Caco-2 (cell line): ENCODE measurements at regions not wholly inside any gene's neighbourhood (a gene's known extent, or its start where the extent isn't known, plus 50 kb on each side); places are given as distances from the start of the nearest gene placed in this dataset.

Experiments used
- BruUV-seq: library from RNA; stranded (reverse); fragments of 400-500 nt; replicated peaks from 2 replicates; lab custom pipeline; 2021; lab: Mats Ljungman, UMichigan
- CTCF ChIA-PET: fragments of 300-600 bp; sonication (Branson Sonifier 250); formaldehyde crosslinking; loops from one replicate; lab custom pipeline; 2022; ENCODE audit warnings: antibody characterized with exemption; lab: Charles Lee
- POLR2A ChIA-PET: fragments of 300-600 bp; sonication (Branson Sonifier 250); formaldehyde crosslinking; loops from one replicate; lab custom pipeline; 2022; ENCODE audit warnings: antibody characterized with exemption; lab: Charles Lee
- DNase-seq, 2 experiments: peaks; one replicate each; pipeline versions ENCODE4 v3.0.0 to v3.0.0-alpha.2; 2020 to 2022
- H3K27me3 ChIP-seq: replicated peaks from 2 replicates; pipeline ENCODE4 v1.6.0; 2011; ENCODE audit warnings: low read length; ENCODE audit not compliant: control insufficient read depth, insufficient read depth
- H3K36me3 ChIP-seq: 2 replicates; pipeline ENCODE4 v1.5.1; 2011; ENCODE audit warnings: low read length; ENCODE audit not compliant: control insufficient read depth, insufficient read depth
- H3K4me1 ChIP-seq: fragments of 250-450 bp; sonication (Bioruptor Pico); 2 replicates; pipeline ENCODE4 v1.5.1; 2020; ENCODE audit warnings: mild to moderate bottlenecking
- H3K4me3 ChIP-seq: 2 replicates; pipeline ENCODE4 v1.5.1; 2011; ENCODE audit warnings: low read depth, mild to moderate bottlenecking, control low read depth, low read length
- H3K9me3 ChIP-seq: fragments of 250-450 bp; sonication (Bioruptor Pico); 2 replicates; pipeline ENCODE4 v1.5.1; 2020; ENCODE audit warnings: mild to moderate bottlenecking, moderate library complexity
- H3K27ac Mint-ChIP-seq: one replicate; pipeline ENCODE4 v1.8.0; 2022; ENCODE audit warnings: mixed read lengths; ENCODE audit not compliant: unreplicated experiment
- H3K27me3 Mint-ChIP-seq: one replicate; pipeline ENCODE4 v1.8.0; 2022; ENCODE audit warnings: mixed read lengths; ENCODE audit not compliant: insufficient read depth, unreplicated experiment
- H3K36me3 Mint-ChIP-seq: one replicate; pipeline ENCODE4 v1.8.0; 2022; ENCODE audit warnings: mild to moderate bottlenecking, mixed read lengths; ENCODE audit not compliant: insufficient read depth, unreplicated experiment
- H3K4me1 Mint-ChIP-seq: one replicate; pipeline ENCODE4 v1.8.0; 2022; ENCODE audit warnings: low read depth, mixed read lengths; ENCODE audit not compliant: unreplicated experiment
- H3K4me3 Mint-ChIP-seq: one replicate; pipeline ENCODE4 v1.8.0; 2022; ENCODE audit warnings: mild to moderate bottlenecking, moderate library complexity, mixed read lengths; ENCODE audit not compliant: unreplicated experiment
- H3K9me3 Mint-ChIP-seq: one replicate; pipeline ENCODE4 v1.8.0; 2022; ENCODE audit warnings: mixed read lengths; ENCODE audit not compliant: unreplicated experiment
- CTCF ChIP-seq, 2 experiments: fragments of 200-600 bp in 1 of 2; IDR thresholded peaks; 1 replicate in 1 of 2; 2 replicates in 1 of 2; pipeline versions ENCODE4 v1.5.1 to v1.8.0; 2011 to 2022; ENCODE audit warnings: antibody characterized with exemption in 1 of 2, control low read depth in 1 of 2, inconsistent platforms in 1 of 2, low read depth in 1 of 2, low read length in 1 of 2, mild to moderate bottlenecking in 1 of 2, moderate library complexity in 1 of 2; ENCODE audit not compliant: insufficient read depth in 1 of 2, severe bottlenecking in 1 of 2, unreplicated experiment in 1 of 2
- intact Hi-C: fragments of 100-400 bp; cut with micrococcal nuclease; formaldehyde crosslinking; loops from one replicate; pipeline ENCODE4 v1.10.0; 2022; ENCODE audit not compliant: unreplicated experiment

DNA sequence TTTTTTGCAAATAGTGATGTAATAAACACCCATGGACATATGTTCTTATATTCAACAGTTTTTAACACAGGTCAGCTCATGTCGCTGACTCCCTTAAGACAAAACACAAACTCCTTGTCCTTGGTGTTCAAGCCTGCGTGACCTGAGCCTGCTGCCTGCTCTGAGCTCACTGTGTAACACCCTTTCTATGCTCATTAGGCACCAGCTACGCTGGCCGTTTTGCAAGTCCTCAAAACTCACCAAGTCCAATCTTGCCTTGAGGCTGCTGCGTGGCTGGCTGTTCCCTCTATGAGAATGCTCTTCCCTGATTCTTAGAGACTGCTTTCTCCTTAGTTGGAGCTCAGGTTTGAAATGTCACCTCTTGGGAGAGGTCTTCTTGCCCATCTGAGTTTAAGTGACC is 100.5 kb upstream of the GLI2 start:
- TF ChIP-seq CTCF (IDR thresholded peaks at IDR 0.05; ENCODE audit: insufficient read depth in 1 of 2, low read depth in 1 of 2, low read length in 1 of 2, severe bottlenecking in 1 of 2, unreplicated experiment in 1 of 2): no peak
- Mint-ChIP-seq H3K4me1 (no peaks in the 10 kb centered on the region), H3K36me3 (no peaks in the 10 kb centered on the region), H3K27ac (no peak overlapping the region), H3K27me3 (no peaks in the 10 kb centered on the region), H3K4me3 (no peak overlapping the region), H3K9me3 (peaks cover 2% of the 10 kb centered on the region)
- DNase-seq: no peak
- H3K4me1 ChIP-seq: no peaks in the 10 kb centered on the region
- intact Hi-C loops: no loop called here
- H3K36me3 ChIP-seq: no peaks in the 10 kb centered on the region
- no peak overlapping the region for H3K4me3 ChIP-seq
- ChIA-PET CTCF (no interaction called here), POLR2A (no interaction called here)
- H3K9me3 ChIP-seq: no peaks in the 10 kb centered on the region
- H3K27me3 ChIP-seq: no peaks in the 10 kb centered on the region
- BruUV-seq: no TSS peak

DNA sequence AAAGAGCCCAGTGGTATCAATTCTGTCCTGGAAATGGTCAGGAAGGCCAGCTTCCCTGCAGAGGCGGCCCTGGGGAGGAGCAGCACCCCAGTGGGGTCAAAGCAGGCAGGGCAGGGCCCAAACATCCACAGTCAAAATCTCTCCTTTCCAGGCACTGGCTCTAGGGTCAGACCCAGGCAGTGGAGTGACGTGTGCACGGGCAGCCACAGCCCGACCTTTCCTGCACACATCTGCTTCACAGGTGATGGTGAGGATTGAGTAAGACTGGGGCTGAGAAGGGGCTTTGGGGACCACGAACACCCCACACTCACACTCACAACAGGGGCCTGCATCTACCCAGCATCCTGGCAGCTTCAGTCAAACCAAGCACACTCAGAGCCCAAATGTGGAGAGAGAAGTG is 97.8 kb upstream of the GLI2 start:
- Mint-ChIP-seq H3K4me1 (no peaks in the 10 kb centered on the region), H3K27ac (no peak overlapping the region), H3K36me3 (no peaks in the 10 kb centered on the region), H3K27me3 (peaks cover 3% of the 10 kb centered on the region), H3K4me3 (no peak overlapping the region), H3K9me3 (peaks cover 23% of the 10 kb centered on the region)
- ChIA-PET CTCF (no interaction called here), POLR2A (no interaction called here)
- no peak for DNase-seq
- Histone ChIP-seq H3K4me3 (no peak overlapping the region), H3K36me3 (no peaks in the 10 kb centered on the region), H3K27me3 (no peaks in the 10 kb centered on the region), H3K9me3 (no peaks in the 10 kb centered on the region; the same call in 1 of the 2 replicates), H3K4me1 (no peaks in the 10 kb centered on the region)
- intact Hi-C loops: no loop called here
- TF ChIP-seq CTCF (IDR thresholded peaks at IDR 0.05; ENCODE audit: insufficient read depth in 1 of 2, low read depth in 1 of 2, low read length in 1 of 2, severe bottlenecking in 1 of 2, unreplicated experiment in 1 of 2): no peak
- BruUV-seq: no TSS peak

GRCh38 chr2:120638450-120638849 is 97.2 kb upstream of the GLI2 start:
- intact Hi-C loops: no loop called here
- peaks cover 23% of the 10 kb centered on the region for H3K9me3 Mint-ChIP-seq

More at GRCh38 chr2:120638450-120638849, 97.2 kb upstream of the GLI2 start:
- Histone ChIP-seq H3K4me3 (no peak overlapping the region), H3K4me1 (no peaks in the 10 kb centered on the region), H3K27me3 (no peaks in the 10 kb centered on the region), H3K36me3 (no peaks in the 10 kb centered on the region), H3K9me3 (no peaks in the 10 kb centered on the region; the same call in 1 of the 2 replicates)
- Mint-ChIP-seq H3K4me1 (no peaks in the 10 kb centered on the region), H3K27ac (no peak overlapping the region), H3K27me3 (peaks cover 3% of the 10 kb centered on the region), H3K4me3 (no peak overlapping the region), H3K36me3 (no peaks in the 10 kb centered on the region)
- POLR2A ChIA-PET: no interaction called here
- BruUV-seq: no TSS peak
- no peak for TF ChIP-seq CTCF (IDR thresholded peaks at IDR 0.05; ENCODE audit: insufficient read depth in 1 of 2, low read depth in 1 of 2, low read length in 1 of 2, severe bottlenecking in 1 of 2, unreplicated experiment in 1 of 2)
- CTCF ChIA-PET: no interaction called here
- no peak for DNase-seq
